NCI-H82 (cell line): ENCODE measurements at regions not wholly inside any gene's neighbourhood (a gene's known extent, or its start where the extent isn't known, plus 50 kb on each side); places are given as distances from the start of the nearest gene placed in this dataset.
"Not testable (repeated sequence)": the region's sequence is repeated elsewhere in the genome, so short reads cannot be mapped to it uniquely, and the experiment has no call there.

ENCODE experiments used
- DNase-seq: peaks from one replicate; lab custom pipeline; 2025; lab: John Stamatoyannopoulos, UW

DNA sequence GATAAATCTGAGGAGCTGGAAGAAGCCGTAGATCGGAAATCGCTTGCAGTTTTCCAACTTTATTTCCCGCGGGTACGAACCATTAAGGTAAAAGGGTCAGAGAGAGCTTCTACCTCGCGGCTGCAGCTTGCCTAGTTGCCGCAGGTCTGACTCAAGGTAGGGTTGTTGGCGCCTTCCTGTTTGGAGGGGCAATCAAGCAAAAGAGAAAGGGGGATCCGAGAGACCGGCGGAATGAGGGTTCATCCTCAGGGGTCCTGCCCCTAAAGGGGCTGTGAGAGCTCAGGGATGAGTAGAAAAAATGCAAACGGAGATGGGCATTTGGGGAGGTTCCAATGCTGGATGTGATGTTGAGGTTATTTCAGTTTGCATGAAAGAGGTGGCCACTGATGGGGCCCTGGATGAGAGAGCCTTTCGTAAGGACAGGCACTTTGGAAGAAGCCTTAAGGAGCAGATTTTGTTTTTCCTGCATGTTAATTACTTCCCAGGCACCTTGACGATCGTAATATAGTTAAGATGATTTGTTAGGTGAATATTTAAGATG, 265.4 kb downstream of the CGGBP1 start:
- no peak for DNase-seq

- DNase-seq: peak; percentile 26
Measured at GRCh38 chr3:87792534-87793336, 266.1 kb downstream of the CGGBP1 start, which contains the start of gene HTR1F. Gene HTR1F, plus strand, starts transcription at chr3:87792706.

DNA sequence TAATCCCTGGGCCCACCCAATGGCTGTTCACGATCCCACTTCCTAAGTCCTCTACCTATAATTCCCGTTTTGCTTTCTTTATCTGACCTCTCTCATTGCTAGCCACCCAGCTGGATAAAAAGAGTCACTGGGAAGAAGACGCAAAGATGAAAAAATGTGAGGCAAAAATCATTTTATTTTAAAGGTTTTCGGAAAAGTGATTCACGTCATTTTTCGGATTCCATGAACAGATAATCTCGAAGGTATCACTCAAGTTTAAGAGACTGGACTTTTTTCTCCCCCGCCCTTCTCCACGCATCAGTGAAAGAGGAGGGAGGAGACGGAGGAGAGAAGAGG, 266.6 kb downstream of the CGGBP1 start:
- DNase-seq: no peak

DNA sequence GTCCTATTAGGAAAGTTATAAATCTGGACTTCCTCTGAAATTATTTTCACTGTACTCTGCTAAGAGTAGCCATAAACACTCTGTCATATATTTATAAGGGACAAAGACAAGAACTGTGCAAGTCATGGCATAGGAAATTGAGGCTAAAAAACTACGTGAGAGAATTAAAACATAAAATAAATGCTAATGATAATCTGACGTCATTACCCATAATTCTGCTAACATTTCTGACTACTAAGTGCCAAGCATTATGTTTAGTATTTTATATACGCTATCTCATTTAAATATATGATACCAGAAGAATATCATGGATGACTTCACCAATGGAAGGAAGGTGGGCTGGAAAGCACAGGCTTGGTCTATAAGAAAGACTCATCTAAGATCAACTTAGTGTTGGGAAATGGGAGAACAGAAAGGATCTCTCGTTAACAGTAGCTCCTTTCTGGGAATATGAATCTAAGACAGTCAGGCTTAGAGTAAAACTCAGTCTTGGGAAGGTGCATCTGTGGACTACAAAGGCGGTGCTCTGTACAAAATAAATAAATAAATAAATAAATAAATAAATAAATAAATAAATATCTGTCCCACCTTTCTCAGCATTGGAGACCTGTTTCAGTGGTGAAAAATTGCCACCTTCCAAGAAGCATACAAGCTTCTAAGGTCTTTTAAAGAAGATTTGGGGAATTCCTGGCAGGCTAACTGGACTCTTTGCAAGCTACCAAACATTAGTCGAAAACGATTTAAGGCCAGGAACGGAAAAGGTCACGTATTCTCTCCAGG, 267.4 kb downstream of the CGGBP1 start:
- no peak for DNase-seq

GRCh38 chr3:87789049-87789448, 269.8 kb downstream of the CGGBP1 start:
- not testable (repeated sequence) for DNase-seq

DNA sequence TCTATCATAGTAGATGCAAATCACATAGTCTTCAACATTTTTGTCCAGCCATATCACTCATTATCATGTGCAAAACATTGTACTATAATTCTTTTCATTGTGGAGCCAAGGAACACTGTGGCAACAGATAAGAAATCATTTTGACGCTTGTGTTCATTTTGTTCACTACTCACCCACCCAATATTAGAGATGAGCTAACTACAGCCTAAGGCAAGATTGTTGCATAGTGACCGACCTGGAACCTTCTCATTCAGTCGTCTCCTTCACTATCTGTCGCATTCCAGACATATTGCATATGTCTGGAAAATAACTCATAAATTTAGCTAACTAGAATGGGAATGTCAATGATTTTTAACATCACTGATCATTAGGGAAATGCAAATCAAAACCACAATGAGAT, 270.3 kb downstream of the CGGBP1 start:
- no peak for DNase-seq

DNA sequence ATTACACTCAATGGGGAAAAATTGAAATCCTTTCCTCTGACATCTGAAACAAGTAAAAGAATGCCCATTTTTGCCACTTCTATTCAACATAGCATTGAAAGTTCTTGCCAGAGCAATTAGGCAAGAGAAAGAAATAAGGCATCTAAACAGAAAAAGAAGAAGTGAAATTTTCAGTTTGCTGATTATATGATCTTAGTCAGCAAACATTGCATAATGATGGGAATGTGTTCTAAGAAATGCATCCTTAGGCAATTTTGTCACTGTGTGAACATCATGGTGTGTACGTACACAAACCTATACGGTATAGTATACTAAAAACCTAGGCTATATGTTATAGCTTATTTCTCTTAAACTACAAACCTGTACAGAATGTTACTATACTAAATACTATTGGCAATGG, 278.0 kb downstream of the CGGBP1 start:
- no peak for DNase-seq

DNA sequence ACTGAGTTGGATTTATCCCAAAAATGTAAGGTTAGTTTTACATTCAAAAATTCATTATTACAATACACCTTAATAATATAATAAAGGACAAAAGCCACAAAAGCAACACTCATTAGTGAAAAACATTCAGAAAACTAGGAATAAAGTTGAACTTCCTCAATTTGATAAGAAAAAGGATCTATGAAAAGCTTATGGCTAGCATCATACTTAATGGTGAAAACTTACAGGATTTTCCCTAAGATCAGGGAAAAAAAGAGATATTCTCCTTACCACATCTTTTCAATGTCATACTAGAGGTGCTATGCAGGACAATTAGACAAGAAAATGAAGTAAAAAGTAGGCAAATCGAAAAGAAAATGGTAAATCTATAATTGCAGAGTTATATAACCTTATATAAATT, 279.9 kb downstream of the CGGBP1 start:
- DNase-seq: no peak

GRCh38 chr3:87771337-87772192, 287.2 kb downstream of the CGGBP1 start:
- DNase-seq: peak; percentile 35

- no peak for DNase-seq
Measured at GRCh38 chr3:87766721-87767120, 292.1 kb downstream of the CGGBP1 start.

GRCh38 chr3:87765256-87765655, 293.5 kb downstream of the CGGBP1 start:
- no peak for DNase-seq

DNA sequence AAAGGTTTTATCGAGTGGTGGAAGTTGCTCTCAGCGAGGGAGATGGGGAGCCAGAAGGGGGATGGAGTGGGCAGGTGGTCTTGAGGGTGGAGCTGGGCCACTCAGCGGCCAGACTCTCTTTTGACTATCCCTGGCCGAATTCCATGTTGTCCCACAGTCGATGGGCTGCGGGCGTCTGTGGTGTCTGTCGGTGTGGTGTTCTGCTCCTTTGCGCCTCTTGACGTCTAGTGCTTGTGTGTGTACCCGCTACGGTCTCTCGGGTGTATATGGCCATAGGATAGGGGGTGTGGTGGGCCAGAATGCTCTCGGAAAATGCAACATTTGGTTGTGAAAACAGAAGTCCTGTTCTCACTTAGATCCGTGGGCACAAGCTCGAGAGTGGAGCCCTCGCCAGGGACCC, 297.0 kb downstream of the CGGBP1 start:
- no peak for DNase-seq

DNA sequence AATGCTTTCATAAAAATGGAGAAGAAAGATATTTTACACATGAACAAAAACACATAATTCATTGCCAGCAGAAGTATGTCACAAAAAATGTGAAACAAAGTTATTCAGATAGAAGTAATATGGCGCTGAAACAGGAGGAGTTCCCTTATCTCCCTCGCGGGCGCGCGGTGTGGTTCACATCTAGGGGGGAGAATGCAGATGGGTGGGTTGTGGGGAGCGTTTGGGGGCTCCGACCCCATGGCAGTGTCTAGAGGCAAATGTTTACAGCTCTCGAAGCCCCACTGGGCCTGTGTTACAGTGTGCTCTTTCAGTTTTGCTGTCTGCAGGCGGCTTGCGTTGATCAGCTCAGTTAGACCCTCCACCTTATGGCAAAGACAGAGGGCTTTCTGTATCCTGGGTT, 297.5 kb downstream of the CGGBP1 start:
- DNase-seq: no peak

DNA sequence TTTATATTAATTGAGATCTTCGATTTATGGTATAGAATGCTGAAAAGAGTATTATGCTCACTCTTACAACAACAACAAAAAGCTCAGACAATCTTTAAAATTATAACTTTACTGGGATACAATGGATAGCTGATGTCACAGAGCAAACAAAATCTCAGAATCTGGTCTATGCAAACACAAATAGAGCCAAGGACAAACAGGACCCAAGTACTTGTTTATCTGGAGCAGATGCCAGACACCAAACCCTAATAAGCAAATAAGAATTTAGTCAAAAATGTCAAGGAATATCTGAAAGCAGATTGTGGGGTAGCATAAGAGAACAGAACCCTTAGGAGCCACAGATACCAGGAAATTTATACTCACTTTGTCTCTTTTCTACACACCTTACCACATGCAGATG, 302.2 kb downstream of the CGGBP1 start:
- DNase-seq: no peak

DNA sequence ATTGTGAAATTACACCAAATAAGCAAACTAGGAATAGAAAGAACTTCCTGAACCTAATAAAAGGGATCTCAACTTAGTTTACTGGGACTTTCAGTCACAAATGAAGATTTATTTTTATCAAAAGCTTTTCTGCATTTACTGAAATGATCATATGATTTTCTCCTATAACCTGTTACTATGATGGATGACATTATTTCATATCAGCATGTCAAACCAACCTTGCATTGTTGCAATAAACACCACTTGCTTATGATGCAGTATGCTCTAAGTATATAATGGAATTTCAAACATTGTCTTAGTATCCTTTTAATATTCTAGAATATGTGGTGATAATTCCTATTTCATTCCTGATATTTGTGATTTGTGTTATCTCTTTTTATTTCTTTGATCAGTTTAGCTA, 303.0 kb downstream of the CGGBP1 start:
- no peak for DNase-seq

- no peak for DNase-seq
Measured at GRCh38 chr3:87742250-87742649, 316.6 kb downstream of the CGGBP1 start.

- DNase-seq: not testable (repeated sequence)
Measured at GRCh38 chr3:87740894-87741293, 317.9 kb downstream of the CGGBP1 start.

DNA sequence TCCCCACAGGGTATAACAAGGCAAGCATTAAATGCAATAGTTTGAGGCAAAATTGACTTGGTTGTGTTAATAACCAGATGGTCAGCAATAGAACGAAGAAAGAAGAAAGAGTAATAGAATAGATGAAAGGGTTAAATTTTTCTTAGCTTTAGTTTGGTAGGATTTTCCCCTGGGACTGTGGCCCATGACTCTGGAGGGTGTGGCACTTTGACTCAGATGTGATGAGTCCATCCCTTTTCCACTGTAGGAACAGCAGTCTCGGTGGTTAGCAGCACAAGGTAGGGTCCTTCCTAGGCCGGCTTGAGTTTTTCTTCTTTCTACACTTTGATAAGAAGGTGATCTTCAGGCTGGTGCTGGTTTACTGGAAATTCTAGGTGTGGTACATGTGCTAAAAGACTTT, 321.0 kb downstream of the CGGBP1 start:
- not testable (repeated sequence) for DNase-seq

DNA sequence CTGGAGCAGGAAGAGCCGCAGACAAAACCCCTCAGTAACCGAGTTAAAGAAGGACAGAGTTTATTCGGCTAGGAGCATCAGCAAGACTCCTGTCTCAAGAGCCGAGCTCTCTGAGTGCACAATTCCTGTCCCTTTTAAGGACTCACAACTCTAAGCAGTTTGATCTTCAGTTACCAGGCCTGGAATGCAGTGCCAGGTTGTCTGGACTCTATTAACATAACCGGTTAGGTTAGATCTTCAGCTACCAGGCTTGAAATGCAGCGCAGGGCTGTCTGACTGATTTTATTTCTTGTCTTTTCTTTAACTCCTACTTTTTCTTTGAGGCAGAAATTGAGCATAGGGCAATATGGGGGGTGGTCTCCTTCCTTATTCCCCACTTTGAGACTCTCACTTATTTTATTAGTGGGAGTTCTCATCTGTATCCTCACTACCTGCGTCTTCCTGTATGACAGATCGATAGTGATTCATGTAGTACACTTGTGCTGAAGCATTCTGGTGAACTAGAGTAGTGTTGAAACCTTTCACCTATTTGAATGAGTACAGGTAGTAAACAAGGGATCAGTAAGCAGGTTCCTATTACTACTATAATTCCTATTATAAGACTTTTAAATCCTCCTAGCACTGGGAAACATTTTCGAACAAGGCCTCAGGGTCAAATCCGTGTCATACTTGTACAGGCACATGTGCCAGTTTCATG, 325.0 kb downstream of the CGGBP1 start:
- no peak for DNase-seq

- DNase-seq: no peak
Measured at GRCh38 chr3:87732294-87732693, 326.5 kb downstream of the CGGBP1 start.

DNA sequence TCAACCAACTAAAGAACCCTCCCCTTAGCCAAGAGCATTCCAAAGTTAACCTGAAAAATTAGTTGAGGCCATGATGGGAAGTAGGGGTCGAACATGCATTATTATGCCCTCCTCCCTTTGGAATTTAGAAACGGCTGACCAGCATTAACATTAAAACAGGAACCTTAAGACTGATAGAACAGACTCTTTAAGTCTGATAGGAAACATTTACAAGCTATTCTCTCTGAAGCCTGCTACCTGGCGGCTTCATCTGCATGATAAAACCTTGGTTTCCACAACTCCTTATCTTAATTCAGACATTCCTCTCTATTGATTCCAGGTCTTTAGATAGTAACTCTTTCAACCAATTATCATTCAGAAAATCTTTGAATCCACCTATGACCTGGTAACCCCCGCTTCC, 331.0 kb downstream of the CGGBP1 start:
- no peak for DNase-seq

DNA sequence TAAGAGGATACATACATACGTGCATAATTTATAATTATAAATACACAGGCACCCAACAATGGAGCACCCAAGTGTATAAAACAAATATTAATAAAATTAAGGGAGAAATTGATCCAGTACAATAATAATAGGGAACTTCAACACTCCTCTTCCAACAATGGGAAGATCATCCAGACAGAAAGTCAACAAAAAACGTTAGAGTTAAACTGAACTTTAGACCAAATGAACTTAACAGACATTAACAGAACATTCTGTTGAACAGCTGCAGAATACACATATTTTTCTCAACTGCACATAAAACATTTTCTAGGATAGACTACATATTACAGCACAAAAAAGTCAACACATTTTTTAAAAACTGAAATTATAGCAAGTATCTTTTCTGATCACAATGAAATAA, 339.7 kb downstream of the CGGBP1 start:
- no peak for DNase-seq
